ENCODE measurements at regions not wholly inside any gene's neighbourhood (a gene's known extent, or its start where the extent isn't known, plus 50 kb on each side); places are given as distances from the start of the nearest gene placed in this dataset.

- ATAC-seq = no peak
- WGBS, 2 donors (ENCODE audit: low coverage in 1 of 2) = 58 to 73% methylated on average over 3 to 4 of the region's 7 CpGs
- H3K9me3 ChIP-seq = no peaks in the 10 kb centered on the region
These were observed 505.4 kb upstream of the DDX18 start for GRCh38 chr2:117308861-117309770.

GRCh38 chr2:117321816-117322215, 492.7 kb upstream of the DDX18 start:
- WGBS, 2 donors (ENCODE audit: low coverage in 1 of 2) = 55 to 76% methylated on average over 1 to 2 of the region's 2 CpGs
- Histone ChIP-seq H3K4me3 (no peak overlapping the region), H3K9me3 (no peaks in the 10 kb centered on the region), H3K27ac (no peak overlapping the region), H3K4me1 (no peaks in the 10 kb centered on the region), H3K36me3 (no peaks in the 10 kb centered on the region), H3K27me3 (no peaks in the 10 kb centered on the region)
- ATAC-seq = no peak
- TF ChIP-seq POLR2AphosphoS5 (IDR thresholded peaks at IDR 0.05) (no peak), POLR2A (IDR thresholded peaks at IDR 0.05) (no peak), EP300 (IDR thresholded peaks at IDR 0.05) (no peak), CTCF (IDR thresholded peaks at IDR 0.05) (no peak)

More at GRCh38 chr2:117308861-117309770, 505.4 kb upstream of the DDX18 start:
- H3K4me1 ChIP-seq = no peaks in the 10 kb centered on the region
- no peaks in the 10 kb centered on the region for H3K36me3 ChIP-seq
- no peak overlapping the region for H3K27ac ChIP-seq
- no peaks in the 10 kb centered on the region for H3K27me3 ChIP-seq
- TF ChIP-seq POLR2AphosphoS5 (IDR thresholded peaks at IDR 0.05) (no peak), EP300 (IDR thresholded peaks at IDR 0.05) (no peak), POLR2A (IDR thresholded peaks at IDR 0.05) (no peak), CTCF (IDR thresholded peaks at IDR 0.05) (no peak)
- H3K4me3 ChIP-seq = no peak overlapping the region

GRCh38 chr2:117323331-117323730, 491.2 kb upstream of the DDX18 start:
- WGBS, 2 donors (ENCODE audit: low coverage in 1 of 2) = 21 to 30% methylated on average over 8 of the region's 8 CpGs
- no peak for ATAC-seq
- no peak for TF ChIP-seq CTCF (IDR thresholded peaks at IDR 0.05)
- no peak for TF ChIP-seq POLR2A (IDR thresholded peaks at IDR 0.05)
- no peak for TF ChIP-seq EP300 (IDR thresholded peaks at IDR 0.05)
- no peak for TF ChIP-seq POLR2AphosphoS5 (IDR thresholded peaks at IDR 0.05)
- Histone ChIP-seq H3K4me3 (no peak overlapping the region), H3K9me3 (no peaks in the 10 kb centered on the region), H3K27ac (no peak overlapping the region), H3K4me1 (no peaks in the 10 kb centered on the region), H3K27me3 (no peaks in the 10 kb centered on the region), H3K36me3 (no peaks in the 10 kb centered on the region)

GRCh38 chr2:117330641-117331040, 483.9 kb upstream of the DDX18 start:
- no peaks in the 10 kb centered on the region for H3K4me1 ChIP-seq
- no peaks in the 10 kb centered on the region for H3K9me3 ChIP-seq
- no peak overlapping the region for H3K27ac ChIP-seq
- H3K4me3 ChIP-seq = no peak overlapping the region
- H3K36me3 ChIP-seq = no peaks in the 10 kb centered on the region
- WGBS, 2 donors (ENCODE audit: low coverage in 1 of 2) = 73 to 76% methylated on average over 3 to 4 of the region's 4 CpGs
- no peak for ATAC-seq
- no peaks in the 10 kb centered on the region for H3K27me3 ChIP-seq
- TF ChIP-seq EP300 (IDR thresholded peaks at IDR 0.05) (no peak), CTCF (IDR thresholded peaks at IDR 0.05) (no peak), POLR2A (IDR thresholded peaks at IDR 0.05) (no peak)

GRCh38 chr2:117335967-117336366, 478.5 kb upstream of the DDX18 start:
- no peaks in the 10 kb centered on the region for H3K9me3 ChIP-seq
- TF ChIP-seq CTCF (IDR thresholded peaks at IDR 0.05) (no peak), EP300 (IDR thresholded peaks at IDR 0.05) (no peak), POLR2AphosphoS5 (IDR thresholded peaks at IDR 0.05) (no peak), POLR2A (IDR thresholded peaks at IDR 0.05) (no peak)
- H3K4me1 ChIP-seq = no peaks in the 10 kb centered on the region
- H3K36me3 ChIP-seq = no peaks in the 10 kb centered on the region
- no peaks in the 10 kb centered on the region for H3K27me3 ChIP-seq
- WGBS, 2 donors (ENCODE audit: low coverage in 1 of 2) = 89 to 100% methylated on average over 3 of the region's 3 CpGs
- no peak overlapping the region for H3K27ac ChIP-seq
- ATAC-seq = no peak
- no peak overlapping the region for H3K4me3 ChIP-seq

Data from gastroesophageal sphincter (tissue), 4 donors.